HG03457 (cell line): ENCODE measurements at regions not wholly inside any gene's neighbourhood (a gene's known extent, or its start where the extent isn't known, plus 50 kb on each side); places are given as distances from the start of the nearest gene placed in this dataset.
"Not testable (repeated sequence)": the region's sequence is repeated elsewhere in the genome, so short reads cannot be mapped to it uniquely, and the experiment has no call there.

Experiments used
- ATAC-seq: cut with Tn5 transposase; IDR thresholded peaks from one replicate; pipeline ENCODE4 v1.9.1; 2021; ENCODE audit warnings: moderate number of reproducible peaks; ENCODE audit not compliant: unreplicated experiment

DNA sequence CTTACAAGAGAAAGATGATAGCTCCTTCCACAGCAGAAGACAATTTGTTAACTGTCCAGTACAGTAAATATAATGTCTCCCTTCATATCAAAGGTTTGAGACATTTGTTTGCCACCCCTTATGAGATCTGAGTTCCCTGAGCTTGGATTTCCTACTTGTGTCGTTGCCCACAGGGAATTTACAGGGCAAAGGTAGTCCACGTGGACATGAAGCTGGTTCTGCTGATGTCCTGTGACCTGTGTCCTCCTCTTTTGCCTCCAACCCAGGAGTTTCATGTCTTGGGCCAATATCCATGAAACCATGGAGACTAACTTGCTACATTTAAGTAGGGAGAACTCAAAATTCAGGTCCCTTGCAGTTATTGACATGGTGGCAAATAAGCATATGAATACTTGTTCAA lies 172.2 kb upstream of the KCTD7 start:
- ATAC-seq: not testable (repeated sequence)

DNA sequence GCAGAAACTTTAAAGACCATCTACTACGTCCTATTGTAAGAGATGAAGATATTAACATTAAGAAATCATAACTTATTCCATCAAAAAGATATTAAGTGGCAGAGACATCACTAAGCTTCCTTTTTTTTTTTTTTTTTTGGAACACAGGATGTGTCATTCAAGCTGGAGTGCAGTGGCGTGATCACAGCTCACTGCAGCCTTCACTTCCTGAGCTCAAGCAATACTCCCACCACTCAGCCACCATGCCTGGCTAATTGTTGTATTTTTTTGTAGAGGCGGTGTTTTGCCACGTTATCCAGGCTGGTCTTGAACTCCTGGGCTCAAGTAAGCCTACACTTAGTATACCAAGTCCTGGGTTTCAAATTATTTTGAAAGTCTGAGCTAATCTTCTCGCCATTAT lies 169.7 kb upstream of the KCTD7 start:
- not testable (repeated sequence) for ATAC-seq

DNA sequence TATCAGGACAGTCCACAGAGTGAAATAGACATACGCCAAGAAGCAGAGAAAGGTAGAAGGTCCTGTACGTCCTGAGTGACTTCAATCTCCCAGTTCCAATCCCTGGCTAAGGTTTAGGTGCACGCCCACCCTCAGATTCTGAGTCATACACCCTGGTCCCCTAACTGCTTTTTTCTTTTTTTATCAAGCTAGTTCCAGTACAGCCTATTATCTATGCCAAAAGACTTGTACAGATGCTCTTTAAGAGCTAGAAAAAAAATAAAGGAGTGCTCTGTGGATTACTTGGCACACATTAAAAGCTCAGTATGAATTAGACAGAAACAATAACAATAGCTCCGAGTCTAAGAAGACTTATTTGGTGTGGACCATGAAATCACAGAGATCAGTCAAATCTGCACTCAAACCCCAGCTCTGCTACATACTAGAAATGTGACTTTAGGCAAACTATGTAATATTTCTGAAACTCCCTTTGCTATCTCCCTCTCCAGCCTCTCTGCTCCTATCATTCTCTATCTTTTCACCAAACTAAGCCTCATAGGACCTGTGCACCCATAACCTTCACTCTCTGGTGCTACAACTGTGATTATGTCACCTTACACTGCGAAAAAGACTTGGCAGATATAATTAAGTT lies 168.8 kb upstream of the KCTD7 start:
- not testable (repeated sequence) for ATAC-seq

DNA sequence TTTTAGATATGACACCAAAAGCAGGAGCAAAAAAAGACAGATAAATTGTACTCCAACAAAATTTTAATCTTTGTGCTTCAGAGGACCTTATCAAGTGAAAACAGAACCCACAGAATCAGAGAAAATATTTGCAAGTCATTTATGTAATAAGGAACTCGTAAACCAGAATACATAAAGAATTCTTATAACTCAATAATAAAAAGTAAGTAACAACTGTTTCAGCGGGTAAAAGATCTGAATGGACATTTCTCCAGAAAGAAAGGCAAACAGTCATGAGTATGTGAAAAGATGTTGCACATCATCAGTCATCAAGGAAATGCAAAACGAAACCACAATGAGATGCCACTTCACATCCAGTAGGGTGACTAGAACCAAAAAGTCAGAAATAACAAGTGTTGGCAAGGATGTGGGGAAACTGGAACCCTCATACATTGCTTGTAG lies 167.7 kb upstream of the KCTD7 start:
- ATAC-seq: no peak

DNA sequence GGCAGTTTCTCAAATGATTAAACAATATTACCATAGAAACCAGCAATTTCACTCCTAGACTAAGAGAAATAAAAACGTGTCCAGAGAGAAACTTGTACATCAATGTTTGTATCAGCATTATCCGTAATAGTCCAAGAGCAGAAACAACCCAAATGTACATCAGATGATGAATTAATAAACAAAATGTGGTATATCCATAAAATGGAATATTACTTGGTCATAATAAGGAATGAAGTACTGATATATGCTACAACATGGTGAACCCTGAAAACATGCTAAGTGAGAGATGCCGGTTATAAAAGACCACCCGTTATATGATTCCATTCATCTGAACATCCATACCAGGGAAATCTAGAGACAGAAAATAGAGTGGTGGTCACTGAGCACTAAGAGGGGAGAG lies 167.3 kb upstream of the KCTD7 start:
- ATAC-seq: not testable (repeated sequence)

DNA sequence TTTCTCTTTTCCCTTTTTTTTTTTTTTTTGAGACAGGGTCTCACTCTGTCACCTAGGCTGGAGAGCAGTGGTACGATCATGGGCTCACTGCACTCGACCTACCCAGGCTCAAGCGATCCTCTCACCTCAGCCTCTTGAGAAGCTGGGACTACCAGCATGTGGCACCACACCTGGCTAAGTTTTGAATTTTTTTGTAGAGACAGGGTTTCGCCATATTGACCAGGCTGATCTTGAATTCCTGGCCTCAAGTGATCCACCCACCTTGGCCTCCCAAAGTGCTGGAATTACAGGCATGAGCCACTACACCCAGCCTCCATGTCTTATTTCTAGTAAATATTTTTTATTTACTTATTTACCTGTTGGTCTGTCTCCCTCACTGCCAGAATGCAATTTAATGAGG lies 165.8 kb upstream of the KCTD7 start:
- ATAC-seq: not testable (repeated sequence)

DNA sequence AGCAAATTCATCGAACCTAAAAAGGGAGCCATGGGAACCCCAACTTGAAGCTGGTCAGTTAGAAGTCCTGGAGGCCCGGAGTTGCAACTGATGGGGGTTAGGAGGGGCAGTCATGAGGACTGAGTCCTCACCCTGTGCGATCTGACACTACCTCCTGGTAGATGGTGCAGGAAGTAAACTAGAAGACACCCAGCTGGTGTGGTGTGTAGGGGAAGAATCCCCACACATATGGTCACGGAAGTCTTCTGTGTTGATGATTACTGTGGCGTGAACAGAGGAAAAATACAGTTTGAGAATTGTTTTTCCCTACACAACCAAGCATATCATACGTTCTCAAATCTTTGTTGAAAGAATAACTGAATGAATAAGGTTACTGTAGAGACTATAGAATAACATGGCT lies 164.6 kb upstream of the KCTD7 start:
- peak; percentile 62 for ATAC-seq

DNA sequence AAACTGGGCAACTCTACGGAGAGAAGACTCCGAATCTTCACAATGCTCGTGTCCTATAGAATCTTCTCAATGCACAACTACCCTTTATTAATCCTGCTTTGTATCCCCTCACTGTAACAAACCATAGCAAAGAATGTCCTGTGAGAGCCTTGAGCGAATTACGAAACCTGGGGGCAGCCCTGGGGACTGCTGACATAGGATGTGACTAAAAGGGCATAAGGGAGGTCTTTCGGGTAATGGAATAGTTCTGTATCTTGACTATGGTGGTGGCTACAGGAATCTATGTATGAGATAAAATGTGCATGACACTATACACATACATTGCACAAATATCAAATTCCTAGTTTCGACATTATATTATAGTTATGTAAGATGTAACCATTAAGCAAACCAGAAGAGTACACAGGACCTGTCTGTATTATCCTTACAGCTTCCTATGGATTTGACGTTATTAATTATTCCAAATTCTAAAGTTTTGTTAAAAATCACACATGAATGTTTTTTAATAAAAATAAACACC lies 162.5 kb upstream of the KCTD7 start:
- ATAC-seq: no peak

DNA sequence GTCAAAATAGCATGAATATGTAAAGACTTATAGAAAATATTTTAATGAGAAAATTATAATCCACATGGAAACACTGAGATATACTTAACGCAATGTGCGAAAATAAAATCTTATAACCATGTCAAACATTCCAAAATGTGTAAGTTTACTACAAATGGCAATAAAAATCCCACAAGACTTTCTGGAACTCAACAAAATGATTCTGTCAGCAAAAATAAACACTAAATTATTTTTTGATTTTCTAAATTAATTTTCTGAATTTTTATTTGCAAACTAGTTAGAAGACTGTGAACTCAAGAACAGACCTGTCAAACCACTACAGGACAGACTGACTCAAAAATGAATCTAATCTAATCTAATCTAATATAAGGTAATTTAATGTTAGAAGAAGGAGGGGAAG lies 160.8 kb upstream of the KCTD7 start:
- no peak for ATAC-seq

DNA sequence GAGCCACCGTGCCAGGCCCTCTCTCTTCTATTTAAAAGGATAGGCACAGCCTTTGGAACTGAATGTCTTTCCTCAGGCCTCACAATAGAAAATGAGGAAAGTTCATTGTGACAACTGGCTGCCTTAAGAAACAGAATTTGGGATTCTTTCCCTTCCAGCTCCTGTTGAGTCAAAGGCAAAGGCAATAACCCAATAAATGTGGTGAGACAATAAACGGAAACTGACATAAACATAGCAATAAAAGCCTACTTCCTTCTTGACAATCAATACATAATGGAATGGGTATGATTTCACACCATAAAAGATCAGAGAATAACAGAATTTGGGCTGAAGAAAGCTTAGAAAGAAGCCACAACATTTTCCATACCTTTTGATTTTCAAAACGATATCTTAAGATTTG lies 155.6 kb upstream of the KCTD7 start:
- ATAC-seq: not testable (repeated sequence)

DNA sequence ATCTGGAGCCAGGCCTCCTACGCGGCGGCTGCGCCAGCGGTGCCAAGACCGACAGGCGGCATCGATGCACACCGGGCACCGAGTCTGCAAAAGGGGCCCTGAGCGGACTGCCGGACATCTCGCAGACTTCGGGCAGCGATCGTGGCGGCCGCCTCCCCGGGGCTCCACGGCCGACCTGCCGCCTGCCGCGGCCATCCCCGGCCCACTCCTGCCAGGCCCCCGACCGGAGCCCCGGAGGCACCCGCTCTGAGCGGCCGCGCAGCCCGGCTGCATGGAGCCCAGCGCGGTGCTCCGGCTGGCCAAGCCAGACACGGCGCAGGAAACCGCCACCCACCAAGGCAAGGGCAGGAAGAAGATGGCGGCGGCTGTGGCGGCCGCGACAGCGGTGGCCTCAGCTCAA lies 154.2 kb upstream of the KCTD7 start:
- no peak for ATAC-seq

DNA sequence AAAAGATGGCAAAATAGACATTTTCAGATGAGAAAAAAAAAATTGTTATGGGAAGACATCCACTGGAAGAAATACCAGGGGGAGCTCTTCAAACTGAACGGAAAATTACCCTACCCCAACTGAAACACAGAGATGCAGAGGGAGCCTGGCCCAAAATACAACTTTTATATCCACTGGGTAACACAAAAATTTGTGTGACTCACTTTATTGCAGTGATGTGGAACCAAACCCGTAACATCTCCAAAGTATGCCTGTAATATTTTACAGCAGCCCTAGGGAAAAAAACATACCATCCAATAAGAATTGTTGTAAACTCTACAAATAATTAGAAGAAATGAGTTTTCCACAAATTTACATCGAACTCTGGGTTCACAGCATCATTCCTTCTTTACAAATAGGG lies 152.6 kb upstream of the KCTD7 start:
- ATAC-seq: not testable (repeated sequence)

DNA sequence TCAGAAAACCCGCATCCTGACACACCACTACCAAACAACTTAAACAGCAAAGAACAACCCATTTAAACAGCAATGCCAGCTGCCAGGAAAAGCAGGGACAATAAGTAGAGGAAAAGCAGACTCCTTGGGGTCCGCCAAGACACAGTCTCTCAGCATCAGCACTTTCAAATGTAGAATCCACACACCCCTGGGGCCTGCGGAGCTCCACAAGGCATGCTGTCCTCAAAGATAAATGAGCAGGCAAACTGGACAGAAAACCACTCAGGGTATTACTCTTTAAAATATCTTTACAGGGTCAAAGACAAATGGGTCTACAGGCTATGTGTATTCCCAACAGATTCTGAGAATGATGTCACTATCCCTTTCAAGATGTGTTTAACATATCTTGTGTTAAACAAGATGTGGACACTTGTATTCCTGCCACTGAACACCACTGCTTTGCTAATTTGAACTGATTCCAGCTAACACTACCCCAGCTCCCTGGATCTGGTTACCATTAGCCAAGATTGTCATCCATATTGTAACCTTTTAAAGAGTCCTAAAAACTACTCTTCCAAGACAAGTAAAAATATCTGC lies 150.8 kb upstream of the KCTD7 start:
- ATAC-seq: not testable (repeated sequence)

DNA sequence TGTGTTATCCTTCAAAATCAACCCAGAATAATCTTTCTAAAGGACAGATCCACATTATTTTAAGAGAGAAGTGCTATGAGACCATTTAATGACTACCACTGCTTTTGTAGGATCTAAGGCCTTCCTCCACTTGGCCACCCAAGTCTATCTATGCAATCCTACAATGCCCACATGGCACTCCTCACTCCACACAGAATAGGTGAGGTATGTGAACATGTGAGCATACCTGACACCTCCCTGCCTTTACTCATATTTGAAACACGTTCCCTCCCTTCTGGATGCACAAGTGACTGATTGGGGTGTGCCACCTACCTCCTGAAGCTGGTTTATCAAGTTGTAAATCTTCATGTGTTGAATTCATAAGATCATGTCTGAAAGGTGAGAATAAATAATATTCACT lies 147.5 kb upstream of the KCTD7 start:
- ATAC-seq: not testable (repeated sequence)

DNA sequence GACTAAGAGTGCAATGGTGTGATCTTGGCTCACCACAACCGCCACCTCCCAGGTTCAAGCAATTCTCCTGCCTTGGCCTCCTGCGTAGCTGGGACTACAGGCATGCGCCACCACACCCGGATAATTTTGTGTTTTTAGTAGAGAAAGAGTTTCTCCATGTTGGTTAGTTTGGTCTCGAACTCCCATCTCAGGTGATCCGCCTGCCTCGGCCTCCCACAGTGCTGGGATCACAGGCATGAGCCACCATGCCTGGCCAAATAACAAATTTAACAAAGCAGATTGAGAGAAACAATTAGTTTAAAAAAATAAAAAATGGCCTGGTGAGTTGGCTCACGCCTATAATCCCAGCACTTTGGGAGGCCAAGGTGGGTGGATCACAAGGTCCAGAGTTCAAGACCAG lies 139.6 kb upstream of the KCTD7 start:
- ATAC-seq: not testable (repeated sequence)

DNA sequence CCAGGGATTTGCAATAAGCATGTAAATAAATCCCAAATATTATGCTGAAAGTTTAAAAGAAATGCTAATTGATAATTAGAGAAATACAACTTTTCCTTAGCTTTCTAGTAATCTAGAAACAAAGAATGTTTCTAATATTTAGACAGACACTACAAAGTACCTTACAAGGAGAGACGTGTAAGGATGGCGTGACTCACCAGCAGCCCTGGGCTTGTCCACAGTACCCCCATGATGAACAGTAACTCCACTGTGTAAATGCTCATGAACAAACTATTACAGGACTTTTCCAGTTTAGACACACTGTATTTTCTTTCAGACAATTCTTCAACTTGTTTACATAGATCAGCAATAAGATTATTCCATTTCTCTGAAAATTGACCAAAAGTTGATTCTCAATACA lies 138.9 kb upstream of the KCTD7 start:
- not testable (repeated sequence) for ATAC-seq

DNA sequence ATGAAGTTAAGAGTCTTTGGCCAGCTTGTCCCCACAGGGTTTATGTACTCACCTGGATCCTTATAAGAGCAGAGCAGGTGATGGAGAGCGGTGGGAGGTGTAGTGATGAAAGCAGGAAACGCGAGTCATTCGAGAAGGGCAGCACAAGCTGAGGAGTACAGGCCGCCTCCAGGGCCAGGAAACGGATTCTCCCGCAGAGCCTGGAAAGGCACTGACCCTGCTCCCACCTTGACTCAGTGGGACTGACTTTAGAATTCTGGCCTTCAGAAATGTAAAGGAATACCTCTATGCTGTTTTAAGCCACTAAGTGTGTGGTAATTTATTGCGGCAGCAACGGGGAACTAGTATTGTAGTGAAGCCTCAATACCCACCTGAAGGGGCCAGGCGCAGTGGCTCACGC lies 137.7 kb upstream of the KCTD7 start:
- not testable (repeated sequence) for ATAC-seq

DNA sequence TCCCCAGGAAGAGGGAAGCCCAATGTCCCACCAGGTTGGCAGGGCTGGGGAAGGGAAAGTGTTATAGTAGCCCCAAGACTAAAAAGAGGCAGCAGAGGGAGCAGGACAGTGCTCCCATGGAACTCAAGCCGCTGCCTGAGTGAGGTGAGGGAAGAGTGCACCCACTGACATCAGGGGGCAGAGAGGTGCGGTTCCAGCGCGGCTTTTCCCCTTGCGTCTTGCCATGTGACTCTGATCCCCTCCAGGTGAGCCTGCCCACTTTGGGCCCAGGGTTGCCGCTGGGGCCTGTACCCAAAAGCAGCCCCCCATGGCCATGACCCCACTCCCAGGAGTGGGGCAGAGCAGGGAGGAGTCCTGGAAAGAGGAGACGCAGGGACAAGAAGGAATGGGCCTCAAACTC lies 136.3 kb upstream of the KCTD7 start:
- not testable (repeated sequence) for ATAC-seq

DNA sequence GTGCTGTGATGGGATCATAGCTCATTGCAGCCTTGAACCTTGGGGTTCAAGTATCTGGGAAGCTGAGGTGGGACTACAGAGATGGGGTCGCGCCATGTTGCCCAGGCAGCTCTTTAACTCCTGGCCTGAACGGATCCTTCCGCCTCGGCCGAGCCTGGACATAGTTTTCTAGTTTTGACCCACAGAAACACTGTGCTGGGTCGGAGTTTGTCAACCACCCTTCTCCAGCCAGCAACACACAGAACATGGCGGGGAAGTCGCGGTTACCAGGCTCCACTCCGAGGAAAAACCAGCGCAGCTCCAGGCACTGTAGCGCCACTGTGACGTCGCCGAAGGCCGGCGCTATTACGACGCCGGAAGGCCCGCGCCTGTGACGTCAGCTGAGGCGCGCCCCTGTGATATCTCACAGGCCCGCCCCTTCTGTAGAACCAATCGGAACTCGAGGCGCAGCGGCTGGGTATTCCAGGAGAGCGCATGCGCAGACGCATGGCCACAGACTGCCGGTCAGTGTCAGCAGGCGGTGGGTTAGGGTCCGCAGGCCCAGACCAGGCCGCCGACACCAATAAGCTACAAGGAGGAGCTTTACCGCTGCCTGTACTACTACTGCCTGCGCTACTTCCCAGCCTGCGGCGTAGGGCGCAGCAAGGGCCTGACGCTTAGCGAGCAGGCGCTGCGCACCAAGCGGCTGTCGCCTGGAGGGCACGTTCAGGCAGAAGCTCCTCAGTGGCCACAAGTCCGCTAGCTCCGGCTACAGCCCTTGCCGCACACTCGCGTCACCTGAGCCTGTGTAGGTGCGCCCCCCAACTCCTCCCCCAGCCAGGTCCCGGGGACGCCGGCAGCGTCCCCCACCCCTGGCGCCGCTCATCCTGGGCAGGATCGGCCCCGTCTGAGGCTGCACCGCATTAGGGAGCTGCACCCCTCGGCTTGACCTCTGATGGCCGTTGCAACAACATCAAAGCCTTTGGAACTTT lies 135.2 kb upstream of the KCTD7 start:
- ATAC-seq: peak; percentile 98

DNA sequence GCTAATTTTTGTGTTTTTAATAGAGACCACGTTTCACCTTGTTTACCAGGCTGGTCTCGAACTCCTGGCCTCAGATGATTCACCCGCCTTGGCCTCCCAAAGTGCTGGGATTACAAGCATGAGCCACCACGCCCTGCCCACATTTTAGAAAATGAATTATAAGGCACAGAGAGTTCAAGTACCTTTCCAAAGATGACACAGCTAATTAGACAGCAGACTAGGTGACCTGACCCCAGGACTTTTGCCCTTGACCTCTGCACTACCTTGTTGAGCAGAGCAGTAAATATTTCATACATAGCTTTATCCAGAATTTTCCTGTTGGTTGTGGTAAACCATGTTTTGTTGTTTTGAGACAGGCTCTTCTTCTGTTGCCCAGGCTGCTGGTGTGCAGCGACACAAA lies 131.3 kb upstream of the KCTD7 start:
- ATAC-seq: no peak

DNA sequence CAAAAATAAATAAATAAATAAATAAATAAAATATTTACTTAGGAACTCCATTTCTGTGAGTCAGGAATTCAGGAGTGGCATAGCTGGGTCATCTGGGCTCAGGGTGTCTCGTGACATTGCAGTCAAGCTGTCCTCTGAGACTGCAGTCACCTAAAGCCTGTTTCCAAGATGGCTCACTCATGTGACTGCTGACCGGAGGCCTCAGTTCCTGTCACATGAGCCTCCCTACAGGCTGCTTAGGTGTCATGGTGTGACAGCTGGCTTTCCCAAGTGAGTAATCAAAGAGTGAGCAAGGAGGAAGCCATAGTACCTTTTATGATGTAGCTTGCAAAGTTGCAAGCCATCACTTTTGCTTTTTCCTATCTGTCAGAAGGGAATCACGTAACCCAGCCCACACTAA lies 128.6 kb upstream of the KCTD7 start:
- ATAC-seq: no peak
